Adrenal gland (tissue), 5 donors: ENCODE measurements at regions not wholly inside any gene's neighbourhood (a gene's known extent, or its start where the extent isn't known, plus 50 kb on each side); places are given as distances from the start of the nearest gene placed in this dataset.

Experiments
- CTCF ChIP-seq, 6 experiments: fragments of 450-650 bp in 4 of 6; fragments of 200-600 bp in 2 of 6; sonication (generic) in 1 of 6; IDR thresholded peaks; 1 replicate in 5 of 6; 2 replicates in 1 of 6; pipeline versions ENCODE4 v1.5.1 to v1.8.0; 2016 to 2021; ENCODE audit warnings: antibody characterized with exemption in 6 of 6, mild to moderate bottlenecking in 2 of 6, moderate library complexity in 1 of 6
- POLR2A ChIP-seq, 2 donors: fragments of 450-650 bp; IDR thresholded peaks; one replicate each; pipeline ENCODE4 v1.6.1; 2017; ENCODE audit warnings: antibody characterized with exemption in 2 of 2, mild to moderate bottlenecking in 2 of 2, moderate library complexity in 1 of 2
- donor health status: DM: no; HTN: no; CAD: no.

GRCh38 chr2:117359266-117359914 is 455.1 kb upstream of the DDX18 start:
- TF ChIP-seq CTCF (IDR thresholded peaks at IDR 0.05) = no peak
- no peak for TF ChIP-seq POLR2A (IDR thresholded peaks at IDR 0.05)
